SU-DHL-6 (cell line): ENCODE measurements at regions not wholly inside any gene's neighbourhood (a gene's known extent, or its start where the extent isn't known, plus 50 kb on each side); places are given as distances from the start of the nearest gene placed in this dataset.

Source experiments
- H2AFZ ChIP-seq: fragments of 200-600 bp; sonication (generic); 2 replicates; pipeline ENCODE4 v1.6.1; 2014; ENCODE audit warnings: low read depth, mild to moderate bottlenecking, moderate library complexity, mixed read lengths, antibody characterized with exemption, low read length; ENCODE audit not compliant: severe bottlenecking
- H3F3A ChIP-seq: fragments of 200-600 bp; shearing (Covaris generic); 2 replicates; pipeline ENCODE4 v1.6.0; 2016; ENCODE audit warnings: antibody characterized with exemption, mild to moderate bottlenecking; ENCODE audit not compliant: insufficient read depth
- H3K27ac ChIP-seq: fragments of 200-600 bp; sonication (generic); 2 replicates; pipeline ENCODE4 v1.5.1; 2016; ENCODE audit warnings: low read depth, mild to moderate bottlenecking, low read length, moderate library complexity, mixed read lengths
- H3K27me3 ChIP-seq: fragments of 200-600 bp; sonication (generic), shearing (Covaris generic); 2 replicates; pipeline ENCODE4 v1.6.0; 2014; ENCODE audit warnings: mild to moderate bottlenecking, low read length
- H3K36me3 ChIP-seq: fragments of 200-600 bp; sonication (generic); 2 replicates; pipeline ENCODE4 v1.6.1; 2014; ENCODE audit warnings: mild to moderate bottlenecking, low read length, mixed read lengths
- H3K4me2 ChIP-seq: fragments of 300-600, 200-600 bp; shearing (Covaris generic), sonication (generic); 2 replicates; pipeline ENCODE4 v1.6.0; 2014; ENCODE audit warnings: low read length, low read depth, mild to moderate bottlenecking; ENCODE audit not compliant: poor library complexity, severe bottlenecking
- H3K4me3 ChIP-seq: fragments of 200-600 bp; sonication (generic); 2 replicates; pipeline ENCODE4 v1.5.1; 2014; ENCODE audit warnings: antibody characterized with exemption, low read length, mild to moderate bottlenecking, mixed read lengths; ENCODE audit not compliant: insufficient read depth, poor library complexity, severe bottlenecking
- H3K79me2 ChIP-seq: fragments of 200-600 bp; sonication (generic); 2 replicates; pipeline ENCODE4 v1.6.1; 2014; ENCODE audit warnings: mild to moderate bottlenecking, low read length, moderate library complexity; ENCODE audit not compliant: insufficient read depth
- H3K9ac ChIP-seq: fragments of 200-600 bp; sonication (generic); 2 replicates; pipeline ENCODE4 v1.7.0; 2014; ENCODE audit warnings: mild to moderate bottlenecking, low read length
- H3K9me2 ChIP-seq: fragments of 200-600 bp; sonication (generic); replicated peaks from 2 replicates; pipeline ENCODE4 v1.6.1; 2014; ENCODE audit warnings: low read length; ENCODE audit not compliant: insufficient read depth
- H3K9me3 ChIP-seq: fragments of 200-600 bp; sonication (generic); 2 replicates; pipeline ENCODE4 v1.6.1; 2014; ENCODE audit warnings: low read length, mixed read lengths; ENCODE audit not compliant: insufficient read depth
- H4K20me1 ChIP-seq: fragments of 200-600 bp; sonication (generic); 2 replicates; pipeline ENCODE4 v1.6.1; 2014; ENCODE audit warnings: low read depth, mild to moderate bottlenecking, antibody characterized with exemption, low read length, moderate library complexity, mixed read lengths
- CTCF ChIP-seq: fragments of 200-600 bp; sonication (generic); IDR thresholded peaks from one replicate; pipeline ENCODE4 v1.5.1; 2017; ENCODE audit warnings: antibody characterized with exemption, mild to moderate bottlenecking, low read length, moderate library complexity; ENCODE audit not compliant: insufficient read depth, poor library complexity, severe bottlenecking
- EZH2phosphoT487 ChIP-seq: fragments of 200-600 bp; sonication (generic), shearing (Covaris generic); conservative IDR thresholded peaks from 2 replicates; pipeline ENCODE4 v1.6.1; 2018; ENCODE audit warnings: mild to moderate bottlenecking, antibody characterized with exemption, low read length, moderate library complexity, mixed read lengths

- no peaks in the 10 kb centered on the region for H3K79me2 ChIP-seq
- no peaks in the 10 kb centered on the region for H3K36me3 ChIP-seq
- no peaks in the 10 kb centered on the region for H3K9me3 ChIP-seq
- no peak for TF ChIP-seq CTCF
- H4K20me1 ChIP-seq = no peaks in the 10 kb centered on the region
- no peaks in the 10 kb centered on the region for H3K27me3 ChIP-seq
- peak overlapping the region; percentile 69 for H3K4me2 ChIP-seq
- peak overlapping the region; percentile 91 for H3K27ac ChIP-seq
- H3F3A ChIP-seq = peaks cover 47% of the 10 kb centered on the region
- peak overlapping the region; percentile 24 for H2AFZ ChIP-seq
- no peaks in the 10 kb centered on the region for H3K9me2 ChIP-seq
- peak overlapping the region; percentile 21 for H3K4me3 ChIP-seq
- H3K9ac ChIP-seq = peak overlapping the region; percentile 52
Observed at GRCh38 chr2:196242131-196242620, 70.8 kb upstream of the STK17B start.

GRCh38 chr2:196244516-196244915 lies 73.1 kb upstream of the STK17B start:
- H3K9ac ChIP-seq = no peak overlapping the region
- H3K9me3 ChIP-seq = no peaks in the 10 kb centered on the region
- H3K27me3 ChIP-seq = no peaks in the 10 kb centered on the region
- H3K4me2 ChIP-seq = no peak overlapping the region
- no peak overlapping the region for H3K27ac ChIP-seq
- no peak overlapping the region for H2AFZ ChIP-seq
- TF ChIP-seq EZH2phosphoT487 (no peak), CTCF (no peak)
- H3K79me2 ChIP-seq = no peaks in the 10 kb centered on the region
- H3K9me2 ChIP-seq = no peaks in the 10 kb centered on the region
- H4K20me1 ChIP-seq = no peaks in the 10 kb centered on the region
- H3F3A ChIP-seq = peaks cover 50% of the 10 kb centered on the region
- H3K36me3 ChIP-seq = no peaks in the 10 kb centered on the region
- no peak overlapping the region for H3K4me3 ChIP-seq

- Histone ChIP-seq H3K27me3 (no peaks in the 10 kb centered on the region), H3K9ac (no peak overlapping the region), H3K27ac (no peak overlapping the region), H2AFZ (no peak overlapping the region), H3K9me2 (no peaks in the 10 kb centered on the region), H3K4me3 (no peak overlapping the region), H3K9me3 (no peaks in the 10 kb centered on the region), H3K79me2 (no peaks in the 10 kb centered on the region), H3F3A (peaks cover 46% of the 10 kb centered on the region), H4K20me1 (no peaks in the 10 kb centered on the region), H3K4me2 (no peak overlapping the region), H3K36me3 (no peaks in the 10 kb centered on the region)
- TF ChIP-seq EZH2phosphoT487 (no peak), CTCF (no peak)
Observed at GRCh38 chr2:196244966-196245365, 73.6 kb upstream of the STK17B start.
